ENCODE measurements at regions not wholly inside any gene's neighbourhood (a gene's known extent, or its start where the extent isn't known, plus 50 kb on each side); places are given as distances from the start of the nearest gene placed in this dataset.

GRCh38 chr3:88912294-88912877 lies 195.0 kb upstream of the EPHA3 start:
- Histone ChIP-seq H3K4me3 (ENCODE audit: low read depth, low read length) (no peak overlapping the region), H3K27me3 (ENCODE audit: insufficient read depth, low read length) (no peaks in the 10 kb centered on the region), H3K9me3 (ENCODE audit: insufficient read depth, low read depth, low read length) (no peaks in the 10 kb centered on the region), H3K4me1 (ENCODE audit: control insufficient read depth in 1 of 2, insufficient read depth in 2 of 2, low read length in 2 of 2) (no peaks in the 10 kb centered on the region), H3K79me1 (ENCODE audit: low read length) (no peaks in the 10 kb centered on the region), H4K8ac (ENCODE audit: low read depth, low read length) (no peak overlapping the region), H3K27ac (ENCODE audit: low read depth, low read length) (no peak overlapping the region), H2BK120ac (ENCODE audit: insufficient read depth, low read length, poor library complexity) (no peak overlapping the region), H3K18ac (ENCODE audit: low read length) (no peak overlapping the region), H2AK5ac (ENCODE audit: low read length) (no peak overlapping the region), H3K4ac (ENCODE audit: low read depth, low read length) (no peak overlapping the region), H3K9ac (ENCODE audit: low read length) (no peak overlapping the region), H3K4me2 (ENCODE audit: low read length) (no peak overlapping the region), H2BK5ac (ENCODE audit: low read depth, low read length, poor library complexity) (no peak overlapping the region), H2BK12ac (ENCODE audit: low read length) (no peak overlapping the region), H2AFZ (ENCODE audit: insufficient read depth, low read length, poor library complexity) (no peak overlapping the region), H3K14ac (ENCODE audit: low read length) (no peak overlapping the region), H4K12ac (ENCODE audit: low read depth, low read length) (no peak overlapping the region), H4K91ac (ENCODE audit: low read depth, low read length) (no peak overlapping the region), H3K36me3 (ENCODE audit: control insufficient read depth in 1 of 2, insufficient read depth in 2 of 2, low read length in 2 of 2) (no peaks in the 10 kb centered on the region), H3K23ac (ENCODE audit: low read length) (no peak overlapping the region), H3K79me2 (ENCODE audit: control insufficient read depth, insufficient read depth, low read length, poor library complexity) (no peaks in the 10 kb centered on the region)
- WGBS (ENCODE audit: extremely low coverage, insufficient coverage, insufficient read length), result no CpG with 5 or more reads among the region's 3 CpGs
- no peak for DNase-seq

- Histone ChIP-seq H3K79me2 (ENCODE audit: control insufficient read depth, insufficient read depth, low read length, poor library complexity) (no peaks in the 10 kb centered on the region), H3K9me3 (ENCODE audit: insufficient read depth, low read depth, low read length) (no peaks in the 10 kb centered on the region), H4K12ac (ENCODE audit: low read depth, low read length) (no peak overlapping the region), H4K8ac (ENCODE audit: low read depth, low read length) (no peak overlapping the region), H3K79me1 (ENCODE audit: low read length) (no peaks in the 10 kb centered on the region), H3K27ac (ENCODE audit: low read depth, low read length) (no peak overlapping the region), H4K91ac (ENCODE audit: low read depth, low read length) (no peak overlapping the region), H2AK5ac (ENCODE audit: low read length) (no peak overlapping the region), H3K9ac (ENCODE audit: low read length) (no peak overlapping the region), H3K27me3 (ENCODE audit: insufficient read depth, low read length) (no peaks in the 10 kb centered on the region), H3K4ac (ENCODE audit: low read depth, low read length) (no peak overlapping the region), H3K36me3 (ENCODE audit: control insufficient read depth in 1 of 2, insufficient read depth in 2 of 2, low read length in 2 of 2) (no peaks in the 10 kb centered on the region), H3K14ac (ENCODE audit: low read length) (no peak overlapping the region), H2AFZ (ENCODE audit: insufficient read depth, low read length, poor library complexity) (no peak overlapping the region), H3K18ac (ENCODE audit: low read length) (no peak overlapping the region), H2BK120ac (ENCODE audit: insufficient read depth, low read length, poor library complexity) (no peak overlapping the region), H2BK12ac (ENCODE audit: low read length) (no peak overlapping the region), H3K23ac (ENCODE audit: low read length) (no peak overlapping the region), H3K4me3 (ENCODE audit: low read depth, low read length) (no peak overlapping the region), H2BK5ac (ENCODE audit: low read depth, low read length, poor library complexity) (no peak overlapping the region), H3K4me2 (ENCODE audit: low read length) (no peak overlapping the region), H3K4me1 (ENCODE audit: control insufficient read depth in 1 of 2, insufficient read depth in 2 of 2, low read length in 2 of 2) (no peaks in the 10 kb centered on the region)
- no CpG with 5 or more reads among the region's 4 CpGs for WGBS (ENCODE audit: extremely low coverage, insufficient coverage, insufficient read length)
- DNase-seq, result no peak
These were observed 188.6 kb upstream of the EPHA3 start for GRCh38 chr3:88918841-88919240.

- H3K4me3 ChIP-seq (ENCODE audit: low read depth, low read length), result no peak overlapping the region
- no peaks in the 10 kb centered on the region for H3K79me2 ChIP-seq (ENCODE audit: control insufficient read depth, insufficient read depth, low read length, poor library complexity)
- DNase-seq, result no peak
- no peak overlapping the region for H4K91ac ChIP-seq (ENCODE audit: low read depth, low read length)
- no peak overlapping the region for H3K18ac ChIP-seq (ENCODE audit: low read length)
- no peaks in the 10 kb centered on the region for H3K9me3 ChIP-seq (ENCODE audit: insufficient read depth, low read depth, low read length)
- H2BK12ac ChIP-seq (ENCODE audit: low read length), result no peak overlapping the region
- no peak overlapping the region for H3K9ac ChIP-seq (ENCODE audit: low read length)
- no peak overlapping the region for H4K8ac ChIP-seq (ENCODE audit: low read depth, low read length)
- H3K79me1 ChIP-seq (ENCODE audit: low read length), result no peaks in the 10 kb centered on the region
- H2AFZ ChIP-seq (ENCODE audit: insufficient read depth, low read length, poor library complexity), result no peak overlapping the region
- no peak overlapping the region for H3K4ac ChIP-seq (ENCODE audit: low read depth, low read length)
- no peaks in the 10 kb centered on the region for H3K27me3 ChIP-seq (ENCODE audit: insufficient read depth, low read length)
- no peaks in the 10 kb centered on the region for H3K36me3 ChIP-seq (ENCODE audit: control insufficient read depth in 1 of 2, insufficient read depth in 2 of 2, low read length in 2 of 2)
- no peak overlapping the region for H2BK120ac ChIP-seq (ENCODE audit: insufficient read depth, low read length, poor library complexity)
- H3K14ac ChIP-seq (ENCODE audit: low read length), result no peak overlapping the region
- no peak overlapping the region for H3K23ac ChIP-seq (ENCODE audit: low read length)
- no peak overlapping the region for H3K27ac ChIP-seq (ENCODE audit: low read depth, low read length)
- no peaks in the 10 kb centered on the region for H3K4me1 ChIP-seq (ENCODE audit: control insufficient read depth in 1 of 2, insufficient read depth in 2 of 2, low read length in 2 of 2)
- H2BK5ac ChIP-seq (ENCODE audit: low read depth, low read length, poor library complexity), result no peak overlapping the region
- no peak overlapping the region for H3K4me2 ChIP-seq (ENCODE audit: low read length)
- no peak overlapping the region for H4K12ac ChIP-seq (ENCODE audit: low read depth, low read length)
- H2AK5ac ChIP-seq (ENCODE audit: low read length), result no peak overlapping the region
- WGBS (ENCODE audit: extremely low coverage, insufficient coverage, insufficient read length), result no CpG with 5 or more reads among the region's 2 CpGs
These were observed 185.4 kb upstream of the EPHA3 start for GRCh38 chr3:88921986-88922385.

GRCh38 chr3:88926221-88926620 lies 181.2 kb upstream of the EPHA3 start:
- no peaks in the 10 kb centered on the region for H3K36me3 ChIP-seq (ENCODE audit: control insufficient read depth in 1 of 2, insufficient read depth in 2 of 2, low read length in 2 of 2)

More at GRCh38 chr3:88926221-88926620, 181.2 kb upstream of the EPHA3 start:
- DNase-seq, result no peak
- H3K4me2 ChIP-seq (ENCODE audit: low read length), result no peak overlapping the region
- H4K12ac ChIP-seq (ENCODE audit: low read depth, low read length), result no peak overlapping the region
- no peak overlapping the region for H3K18ac ChIP-seq (ENCODE audit: low read length)
- H3K27me3 ChIP-seq (ENCODE audit: insufficient read depth, low read length), result no peaks in the 10 kb centered on the region
- H3K23ac ChIP-seq (ENCODE audit: low read length), result no peak overlapping the region
- H3K79me1 ChIP-seq (ENCODE audit: low read length), result no peaks in the 10 kb centered on the region
- H3K9me3 ChIP-seq (ENCODE audit: insufficient read depth, low read depth, low read length), result no peaks in the 10 kb centered on the region
- H2AK5ac ChIP-seq (ENCODE audit: low read length), result no peak overlapping the region
- no peaks in the 10 kb centered on the region for H3K79me2 ChIP-seq (ENCODE audit: control insufficient read depth, insufficient read depth, low read length, poor library complexity)
- H3K4me3 ChIP-seq (ENCODE audit: low read depth, low read length), result no peak overlapping the region
- H3K4ac ChIP-seq (ENCODE audit: low read depth, low read length), result no peak overlapping the region
- H3K4me1 ChIP-seq (ENCODE audit: control insufficient read depth in 1 of 2, insufficient read depth in 2 of 2, low read length in 2 of 2), result no peaks in the 10 kb centered on the region
- no peak overlapping the region for H2BK120ac ChIP-seq (ENCODE audit: insufficient read depth, low read length, poor library complexity)
- H4K8ac ChIP-seq (ENCODE audit: low read depth, low read length), result no peak overlapping the region
- no peak overlapping the region for H3K27ac ChIP-seq (ENCODE audit: low read depth, low read length)
- no peak overlapping the region for H2BK12ac ChIP-seq (ENCODE audit: low read length)
- H3K9ac ChIP-seq (ENCODE audit: low read length), result no peak overlapping the region
- no peak overlapping the region for H2BK5ac ChIP-seq (ENCODE audit: low read depth, low read length, poor library complexity)
- no peak overlapping the region for H3K14ac ChIP-seq (ENCODE audit: low read length)
- no peak overlapping the region for H4K91ac ChIP-seq (ENCODE audit: low read depth, low read length)
- no peak overlapping the region for H2AFZ ChIP-seq (ENCODE audit: insufficient read depth, low read length, poor library complexity)

All from trophoblast cell (in vitro differentiated cells and primary cell).